ENCODE measurements at regions not wholly inside any gene's neighbourhood (a gene's known extent, or its start where the extent isn't known, plus 50 kb on each side); places are given as distances from the start of the nearest gene placed in this dataset.

- no peak overlapping the region for H3K4me3 ChIP-seq (ENCODE audit: low read depth, low read length)
- in situ Hi-C loops (cut with HindIII; ENCODE audit: low sequenced_read_pairs), result no loop called here
- DNase-seq (ENCODE audit: low read depth, low spot score), result no peak
- no peak for TF ChIP-seq CTCF (IDR thresholded peaks at IDR 0.05; ENCODE audit: low read depth, low read length)
Measured at GRCh38 chr20:60494476-60494875, 536.3 kb downstream of the CDH26 start.

- H3K4me3 ChIP-seq (ENCODE audit: low read depth, low read length), result no peak overlapping the region
- DNase-seq (ENCODE audit: low read depth, low spot score), result no peak
- in situ Hi-C loops (cut with HindIII; ENCODE audit: low sequenced_read_pairs), result no loop called here
- no peak for TF ChIP-seq CTCF (IDR thresholded peaks at IDR 0.05; ENCODE audit: low read depth, low read length)
Measured at GRCh38 chr20:60497298-60498035, 539.2 kb downstream of the CDH26 start.

- no peak overlapping the region for H3K4me3 ChIP-seq (ENCODE audit: low read depth, low read length)
- TF ChIP-seq CTCF (IDR thresholded peaks at IDR 0.05; ENCODE audit: low read depth, low read length), result no peak
- in situ Hi-C loops (cut with HindIII; ENCODE audit: low sequenced_read_pairs), result no loop called here
- no peak for DNase-seq (ENCODE audit: low read depth, low spot score)
Measured at GRCh38 chr20:60500038-60500701, 541.9 kb downstream of the CDH26 start.

GRCh38 chr20:60501048-60501447, 542.8 kb downstream of the CDH26 start:
- no peak for TF ChIP-seq CTCF (IDR thresholded peaks at IDR 0.05; ENCODE audit: low read depth, low read length)
- no peak for DNase-seq (ENCODE audit: low read depth, low spot score)
- H3K4me3 ChIP-seq (ENCODE audit: low read depth, low read length), result no peak overlapping the region
- in situ Hi-C loops (cut with HindIII; ENCODE audit: low sequenced_read_pairs), result no loop called here

GRCh38 chr20:60502881-60503280, 544.7 kb downstream of the CDH26 start:
- in situ Hi-C loops (cut with HindIII; ENCODE audit: low sequenced_read_pairs), result no loop called here
- DNase-seq (ENCODE audit: low read depth, low spot score), result no peak
- no peak overlapping the region for H3K4me3 ChIP-seq (ENCODE audit: low read depth, low read length)
- TF ChIP-seq CTCF (IDR thresholded peaks at IDR 0.05; ENCODE audit: low read depth, low read length), result no peak

GRCh38 chr20:60505423-60505822, 547.2 kb downstream of the CDH26 start:
- no peak overlapping the region for H3K4me3 ChIP-seq (ENCODE audit: low read depth, low read length)
- in situ Hi-C loops (cut with HindIII; ENCODE audit: low sequenced_read_pairs), result no loop called here
- no peak for TF ChIP-seq CTCF (IDR thresholded peaks at IDR 0.05; ENCODE audit: low read depth, low read length)
- DNase-seq (ENCODE audit: low read depth, low spot score), result no peak
